Heart right ventricle (tissue), 16 donors: ENCODE measurements at regions not wholly inside any gene's neighbourhood (a gene's known extent, or its start where the extent isn't known, plus 50 kb on each side); places are given as distances from the start of the nearest gene placed in this dataset.

Source experiments
- ATAC-seq, 8 donors: fragments of 200-7000 bp; cut with Tn5 transposase; one replicate each; pipeline ENCODE4 v1.9.1; 2020; ENCODE audit warnings: mild to moderate bottlenecking in 8 of 8, moderate library complexity in 8 of 8, moderate number of reproducible peaks in 1 of 8
- DNase-seq, 2 donors: peaks; one replicate each; pipeline ENCODE4 v3.0.0-alpha.2; 2020
- H3K27ac ChIP-seq, 10 donors: fragments of 200-600 bp; sonication (generic) in 2 of 10; one replicate each; pipeline versions ENCODE4 v1.5.0 to v1.8.0; 2020 to 2022; ENCODE audit warnings: mild to moderate bottlenecking in 3 of 10
- H3K27me3 ChIP-seq, 7 donors: fragments of 200-600 bp; one replicate each; pipeline ENCODE4 v1.8.0; 2021 to 2022; ENCODE audit warnings: mild to moderate bottlenecking in 2 of 7
- H3K36me3 ChIP-seq, 9 donors: fragments of 200-600 bp; sonication (generic) in 1 of 9; one replicate each; pipeline versions ENCODE4 v1.5.0 to v1.8.0; 2020 to 2022; ENCODE audit warnings: mild to moderate bottlenecking in 2 of 9
- H3K4me1 ChIP-seq, 9 donors: fragments of 200-600 bp; sonication (generic) in 1 of 9; one replicate each; pipeline versions ENCODE4 v1.5.0 to v1.8.0; 2020 to 2022; ENCODE audit warnings: mild to moderate bottlenecking in 4 of 9
- H3K4me3 ChIP-seq, 10 donors: fragments of 200-600 bp; sonication (generic) in 2 of 10; one replicate each; pipeline versions ENCODE4 v1.5.0 to v1.8.0; 2020 to 2022; ENCODE audit warnings: mild to moderate bottlenecking in 7 of 10, moderate library complexity in 2 of 10
- H3K9me3 ChIP-seq, 11 donors: fragments of 200-600 bp in 10 of 11; sonication (generic) in 2 of 11; one replicate each; pipeline versions ENCODE4 v1.5.0 to v1.8.0; 2013 to 2022; ENCODE audit warnings: mild to moderate bottlenecking in 2 of 11, control low read depth in 1 of 11, moderate library complexity in 1 of 11
- WGBS, 2 donors: extraction: QIAGEN DNeasy Blood & Tissue Kit; methylation state at CpG; one replicate each; pipeline ENCODE4 v1.1.7; 2013; ENCODE audit warnings: inconsistent platforms in 1 of 2; 5-methylcytosine and 5-hydroxymethylcytosine counted together
- intact Hi-C, 10 donors: fragments of 100-400 bp; cut with DNase I; formaldehyde crosslinking; loops; one replicate each; pipeline versions ENCODE4 v1.11.1 to v1.14.2; 2022
- TF ChIP-seq, protein P1 (sequence below), 9 donors: fragments of 200-600 bp; sonication (generic) in 2 of 9; IDR thresholded peaks; one replicate each; pipeline versions ENCODE4 v1.5.0 to v1.8.0; 2021 to 2022; ENCODE audit warnings: antibody characterized with exemption in 9 of 9, mild to moderate bottlenecking in 5 of 9, moderate library complexity in 1 of 9
- donor health status: Arrhythmogenic right ventricular cardiomyopathy.
- donor health status: ischemic (EF 13 %, LVEDD 7.1; RV severe dilation, severe dysfunction).
- donor health status: healthy with polysubstance abuse.
- donor health status: DM: no; HTN: yes; CAD: no.
- donor health status: DM: no; HTN: no; CAD: no.
- donor health status: ischemic (EF 25% LVEDD 6.9; RV normal size, moderate dysfunction).
- donor health status: ischemic (EF 25% LVEDD 5.7; RV mildly dilated, moderate dysfunction).
- donor health status: healthy.
- donor health status: DM: yes; HTN: yes; CAD: no.
- donor health status: Ischemic cardiomyopathy.
- donor health status: ischemic (EF 35%, LVEDD 5.7; RV mildly dilated, moderate dysfunction).
- donor health status: nonischemic (EF 11% LVEDD 7.7; RV severe dilation, severe dysfunction).
- donor health status: DM: yes; HTN: yes; CAD: no.
- donor health status: PGD.
- donor health status: ischemic (EF 29% LVEDD 5.4; RV normal size, mild dysfunction).
- donor health status: nonischemic (EF 23%, LVEDD 6.1; RV moderate dilation, normal function).

DNA sequence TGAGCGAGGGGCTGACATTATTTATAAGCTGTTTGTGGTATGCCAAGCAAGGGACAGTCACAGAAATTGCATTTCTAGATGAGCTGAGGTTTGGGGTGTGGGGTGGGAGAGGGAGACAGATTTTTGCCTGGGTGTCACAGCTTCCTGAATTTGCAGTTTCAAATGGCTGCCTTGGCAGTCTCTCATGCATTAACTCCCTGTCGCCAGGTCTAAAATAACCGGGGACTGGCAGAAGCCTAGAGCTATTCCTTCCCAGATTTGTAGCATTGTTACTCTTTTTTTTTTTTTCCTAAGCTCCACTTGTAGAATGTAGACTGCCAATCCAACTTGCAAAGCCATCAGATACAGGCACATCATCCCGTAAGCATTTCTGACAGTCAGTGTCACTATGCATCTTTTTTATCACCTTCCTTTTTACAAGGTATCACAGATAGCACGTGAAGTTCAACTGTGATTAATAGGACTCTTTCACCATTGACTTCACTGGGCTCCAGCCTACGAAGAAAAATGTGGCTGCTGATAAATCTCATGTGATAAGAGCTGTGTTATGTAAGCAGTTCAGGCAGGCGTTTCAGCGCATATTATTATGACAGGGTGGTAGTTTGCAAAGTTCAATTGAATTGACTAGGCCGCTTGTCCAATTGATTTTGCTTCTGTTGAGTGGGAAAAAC, 130.7 kb upstream of the CELF2 start:
- peaks cover 0 to 15% (median 6%) of the 10 kb centered on the region in 11 donors for H3K9me3 ChIP-seq
- H3K4me1 ChIP-seq, result peaks cover 0 to 29% (median 10%) of the 10 kb centered on the region in 9 donors
- TF ChIP-seq, protein P1, sequence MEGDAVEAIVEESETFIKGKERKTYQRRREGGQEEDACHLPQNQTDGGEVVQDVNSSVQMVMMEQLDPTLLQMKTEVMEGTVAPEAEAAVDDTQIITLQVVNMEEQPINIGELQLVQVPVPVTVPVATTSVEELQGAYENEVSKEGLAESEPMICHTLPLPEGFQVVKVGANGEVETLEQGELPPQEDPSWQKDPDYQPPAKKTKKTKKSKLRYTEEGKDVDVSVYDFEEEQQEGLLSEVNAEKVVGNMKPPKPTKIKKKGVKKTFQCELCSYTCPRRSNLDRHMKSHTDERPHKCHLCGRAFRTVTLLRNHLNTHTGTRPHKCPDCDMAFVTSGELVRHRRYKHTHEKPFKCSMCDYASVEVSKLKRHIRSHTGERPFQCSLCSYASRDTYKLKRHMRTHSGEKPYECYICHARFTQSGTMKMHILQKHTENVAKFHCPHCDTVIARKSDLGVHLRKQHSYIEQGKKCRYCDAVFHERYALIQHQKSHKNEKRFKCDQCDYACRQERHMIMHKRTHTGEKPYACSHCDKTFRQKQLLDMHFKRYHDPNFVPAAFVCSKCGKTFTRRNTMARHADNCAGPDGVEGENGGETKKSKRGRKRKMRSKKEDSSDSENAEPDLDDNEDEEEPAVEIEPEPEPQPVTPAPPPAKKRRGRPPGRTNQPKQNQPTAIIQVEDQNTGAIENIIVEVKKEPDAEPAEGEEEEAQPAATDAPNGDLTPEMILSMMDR (IDR thresholded peaks at IDR 0.05), result no peak
- intact Hi-C loops, result no loop called here
- 46 to 59% methylated on average over 9 of the region's 9 CpGs for WGBS, 2 donors
- peak in 7 of 8 donors; percentile 44 to 72 (median 69) for ATAC-seq
- no peaks in the 10 kb centered on the region for H3K27me3 ChIP-seq
- H3K4me3 ChIP-seq, result no peak overlapping the region
- no peak for DNase-seq
- no peaks in the 10 kb centered on the region for H3K36me3 ChIP-seq
- peak overlapping the region in 8 of 10 donors; percentile 41 to 66 (median 58) for H3K27ac ChIP-seq

DNA sequence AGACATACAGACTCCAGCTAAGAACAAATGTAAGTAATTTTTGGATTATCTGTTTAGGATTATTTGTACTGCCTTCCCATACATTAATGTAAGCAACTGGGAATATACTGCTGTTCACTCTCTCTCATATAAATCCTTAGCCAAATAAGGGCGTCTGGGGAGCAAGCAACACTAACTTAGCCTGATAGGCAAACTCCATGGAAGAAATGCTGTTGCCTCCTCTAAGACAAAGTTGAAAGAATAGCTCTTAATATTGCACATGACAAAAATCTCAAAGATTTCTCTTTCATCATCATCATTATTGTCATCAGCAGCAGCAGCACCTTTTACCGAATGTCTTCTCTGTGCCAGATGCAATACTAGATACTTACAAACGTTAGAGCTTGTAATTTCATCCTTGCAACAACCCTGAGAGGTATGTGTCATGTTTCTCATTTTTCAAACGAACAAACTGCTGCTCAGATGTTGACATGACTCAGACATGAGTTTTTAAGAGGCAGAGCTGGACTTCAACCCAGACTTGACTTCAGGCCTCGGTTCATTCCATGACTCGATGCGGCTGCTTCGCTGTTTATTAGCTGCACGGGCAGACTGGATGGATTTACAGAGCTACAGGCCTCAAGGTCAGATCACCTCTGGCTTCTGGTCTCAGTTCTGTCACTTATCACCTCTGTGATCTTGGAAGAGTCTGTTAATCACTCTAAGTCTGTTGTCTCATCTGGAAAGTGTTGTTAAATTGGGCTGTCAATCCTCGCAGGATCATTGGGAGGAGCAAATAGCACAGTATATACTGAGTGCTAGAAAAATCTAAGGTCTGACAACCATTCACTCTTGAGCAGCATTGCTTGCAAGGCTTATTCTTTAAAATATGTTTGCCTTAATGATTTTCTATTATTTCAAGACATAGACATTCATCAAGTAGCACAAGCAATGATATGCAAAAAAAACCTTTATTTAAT, 126.3 kb upstream of the CELF2 start:
- peak overlapping the region in 7 of 10 donors; percentile 2 to 72 (median 51) for H3K27ac ChIP-seq
- WGBS, 2 donors, result 63 to 67% methylated on average over 10 of the region's 10 CpGs
- peaks cover 0 to 38% (median 14%) of the 10 kb centered on the region in 9 donors for H3K4me1 ChIP-seq
- H3K4me3 ChIP-seq, result no peak overlapping the region
- DNase-seq, result no peak
- no peaks in the 10 kb centered on the region for H3K36me3 ChIP-seq
- ATAC-seq, result peak in 4 of 8 donors; percentile 14 to 70 (median 35)
- peaks cover 0 to 8% (median 0%) of the 10 kb centered on the region in 11 donors for H3K9me3 ChIP-seq
- TF ChIP-seq, protein P1 (IDR thresholded peaks at IDR 0.05), result no peak
- no peaks in the 10 kb centered on the region for H3K27me3 ChIP-seq
- intact Hi-C loops, result no loop called here

DNA sequence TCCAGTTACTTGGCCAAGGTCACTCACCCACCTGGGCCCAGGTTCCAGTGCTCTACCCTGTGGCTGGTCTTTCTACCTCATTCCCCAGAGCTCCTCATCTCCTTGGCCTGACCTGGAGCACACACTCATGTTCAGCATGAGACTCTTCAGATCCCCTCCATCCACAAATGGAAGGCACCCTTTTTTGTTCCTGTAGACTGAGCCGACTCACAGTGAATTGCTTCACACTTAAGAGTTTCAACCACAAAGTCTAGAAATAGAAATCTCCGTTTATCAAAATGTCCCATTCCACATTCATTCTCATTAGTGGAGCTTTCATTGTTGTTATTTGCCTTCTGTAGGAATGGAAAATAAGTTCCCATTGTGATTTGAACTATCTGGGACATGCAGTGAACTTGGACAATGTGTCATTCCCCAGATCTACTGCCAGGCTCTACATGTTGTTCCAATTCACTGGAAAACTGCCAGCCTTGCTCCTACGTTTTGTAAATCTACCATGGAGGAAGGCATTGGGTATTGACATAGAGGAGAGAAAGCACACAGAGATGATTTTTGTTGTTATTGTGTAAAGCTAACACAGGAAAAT, 125.3 kb upstream of the CELF2 start:
- H3K36me3 ChIP-seq, result no peaks in the 10 kb centered on the region
- H3K27ac ChIP-seq, result peak overlapping the region in 6 of 10 donors; percentile 7 to 72 (median 54)
- DNase-seq (peak in 1 of 2 donors; percentile 34), ATAC-seq (peak in 6 of 8 donors; percentile 55 to 92 (median 67))
- TF ChIP-seq, protein P1 (IDR thresholded peaks at IDR 0.05), result no peak
- H3K9me3 ChIP-seq, result peaks cover 0 to 9% (median 0%) of the 10 kb centered on the region in 11 donors
- intact Hi-C loops, result no loop called here
- no peaks in the 10 kb centered on the region for H3K27me3 ChIP-seq
- H3K4me1 ChIP-seq, result peaks cover 0 to 28% (median 8%) of the 10 kb centered on the region in 9 donors
- WGBS, 2 donors, result 40 to 43% methylated on average over 3 of the region's 3 CpGs
- H3K4me3 ChIP-seq, result no peak overlapping the region

DNA sequence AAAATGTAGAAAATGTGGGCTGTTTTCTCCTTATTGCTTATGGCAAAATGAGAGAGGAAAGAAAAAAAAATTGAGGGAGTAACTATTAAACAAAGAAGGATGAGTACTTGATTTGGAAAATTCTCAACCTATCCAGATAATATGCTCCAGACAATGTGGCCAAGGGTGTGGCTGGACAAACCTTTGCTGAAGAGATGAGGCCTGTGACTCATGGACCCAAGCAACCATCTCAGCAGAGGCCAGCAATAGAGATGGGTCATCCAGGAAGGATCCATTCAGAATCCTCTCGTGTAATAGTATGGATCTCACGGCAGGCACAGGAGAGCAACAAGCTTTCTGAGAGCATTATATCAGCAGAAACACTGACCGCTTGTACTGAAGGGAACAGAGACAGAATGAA, 120.3 kb upstream of the CELF2 start:
- ATAC-seq (no peak), DNase-seq (no peak)
- intact Hi-C loops, result no loop called here
- peaks cover 0 to 9% (median 0%) of the 10 kb centered on the region in 9 donors for H3K4me1 ChIP-seq
- H3K36me3 ChIP-seq, result no peaks in the 10 kb centered on the region
- H3K4me3 ChIP-seq, result no peak overlapping the region
- H3K27me3 ChIP-seq, result no peaks in the 10 kb centered on the region
- no peak overlapping the region for H3K27ac ChIP-seq
- peaks cover 0 to 9% (median 0%) of the 10 kb centered on the region in 11 donors for H3K9me3 ChIP-seq
- TF ChIP-seq, protein P1 (IDR thresholded peaks at IDR 0.05), result no peak
- 96 to 97% methylated on average over 3 of the region's 3 CpGs for WGBS, 2 donors
